HEK293T (cell line): ENCODE measurements at regions not wholly inside any gene's neighbourhood (a gene's known extent, or its start where the extent isn't known, plus 50 kb on each side); places are given as distances from the start of the nearest gene placed in this dataset.

Source experiments
- ARNT ChIP-seq: fragments of 450-650 bp; IDR thresholded peaks from 2 replicates; pipeline ENCODE4 v1.6.1; 2017; ENCODE audit warnings: mild to moderate bottlenecking
- BHLHE40 ChIP-seq: fragments of 450-650 bp; IDR thresholded peaks from 2 replicates; pipeline ENCODE4 v1.6.1; 2016; ENCODE audit warnings: mild to moderate bottlenecking, moderate library complexity, borderline replicate concordance
- CTBP1 ChIP-seq: fragments of 450-650 bp; IDR thresholded peaks from 2 replicates; pipeline ENCODE4 v1.6.1; 2016; ENCODE audit warnings: borderline replicate concordance
- ELF4 ChIP-seq: fragments of 450-650 bp; IDR thresholded peaks from 2 replicates; pipeline ENCODE4 v1.6.1; 2017; ENCODE audit warnings: antibody characterized with exemption
- FOXA1 ChIP-seq: fragments of 450-650 bp; IDR thresholded peaks from 2 replicates; pipeline ENCODE4 v1.6.1; 2016; ENCODE audit warnings: mild to moderate bottlenecking
- FOXK2 ChIP-seq: fragments of 450-650 bp; IDR thresholded peaks from 2 replicates; pipeline ENCODE4 v1.6.1; 2016; ENCODE audit warnings: mild to moderate bottlenecking
- FOXM1 ChIP-seq: fragments of 450-650 bp; IDR thresholded peaks from 2 replicates; pipeline ENCODE4 v1.6.1; 2017; ENCODE audit warnings: mild to moderate bottlenecking, borderline replicate concordance
- HDGF ChIP-seq: fragments of 450-650 bp; IDR thresholded peaks from 2 replicates; pipeline ENCODE4 v1.6.1; 2017; ENCODE audit warnings: antibody characterized with exemption, borderline replicate concordance
- NFRKB ChIP-seq: fragments of 450-650 bp; IDR thresholded peaks from 2 replicates; pipeline ENCODE4 v1.6.1; 2016; ENCODE audit warnings: mild to moderate bottlenecking, moderate library complexity
- SUZ12 ChIP-seq: fragments of 450-650 bp; IDR thresholded peaks from 2 replicates; pipeline ENCODE4 v1.6.1; 2016; ENCODE audit warnings: mild to moderate bottlenecking
- TARDBP ChIP-seq: fragments of 450-650 bp; IDR thresholded peaks from 2 replicates; pipeline ENCODE4 v1.6.1; 2016
- ZNF384 ChIP-seq: fragments of 450-650 bp; IDR thresholded peaks from 2 replicates; pipeline ENCODE4 v1.6.1; 2016
- TF ChIP-seq, protein P1 (sequence below): fragments of 450-650 bp; IDR thresholded peaks from 2 replicates; pipeline ENCODE4 v1.6.1; 2016

DNA sequence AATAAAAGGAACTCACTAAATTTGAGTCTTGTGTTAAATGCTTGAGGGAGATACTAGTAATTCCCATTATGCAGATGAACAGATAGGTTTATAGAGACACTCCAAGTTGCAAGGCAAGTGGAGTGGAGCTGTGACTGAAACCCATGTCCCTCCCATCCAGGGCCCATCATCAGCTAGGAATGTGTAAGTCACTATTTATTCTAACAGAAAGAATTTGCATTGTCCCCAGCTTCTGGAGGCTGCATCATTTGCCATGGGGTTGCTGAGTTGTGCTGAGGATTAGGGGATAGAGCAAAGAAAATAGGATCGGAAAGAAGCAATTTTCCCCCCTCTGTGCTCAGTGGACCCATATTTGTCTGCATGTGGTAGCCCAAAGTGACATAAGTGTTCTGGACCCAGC is 197.4 kb upstream of the RGMA start:
- TF ChIP-seq FOXM1 (no peak), FOXK2 (no peak), FOXA1 (no peak), ELF4 (no peak), ARNT (no peak), SUZ12 (no peak), TARDBP (no peak), CTBP1 (no peak), NFRKB (no peak), BHLHE40 (no peak), ZNF384 (no peak), HDGF (no peak)
- TF ChIP-seq, protein P1, sequence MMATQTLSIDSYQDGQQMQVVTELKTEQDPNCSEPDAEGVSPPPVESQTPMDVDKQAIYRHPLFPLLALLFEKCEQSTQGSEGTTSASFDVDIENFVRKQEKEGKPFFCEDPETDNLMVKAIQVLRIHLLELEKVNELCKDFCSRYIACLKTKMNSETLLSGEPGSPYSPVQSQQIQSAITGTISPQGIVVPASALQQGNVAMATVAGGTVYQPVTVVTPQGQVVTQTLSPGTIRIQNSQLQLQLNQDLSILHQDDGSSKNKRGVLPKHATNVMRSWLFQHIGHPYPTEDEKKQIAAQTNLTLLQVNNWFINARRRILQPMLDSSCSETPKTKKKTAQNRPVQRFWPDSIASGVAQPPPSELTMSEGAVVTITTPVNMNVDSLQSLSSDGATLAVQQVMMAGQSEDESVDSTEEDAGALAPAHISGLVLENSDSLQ = no peak
